ENCODE measurements at regions not wholly inside any gene's neighbourhood (a gene's known extent, or its start where the extent isn't known, plus 50 kb on each side); places are given as distances from the start of the nearest gene placed in this dataset.

DNA sequence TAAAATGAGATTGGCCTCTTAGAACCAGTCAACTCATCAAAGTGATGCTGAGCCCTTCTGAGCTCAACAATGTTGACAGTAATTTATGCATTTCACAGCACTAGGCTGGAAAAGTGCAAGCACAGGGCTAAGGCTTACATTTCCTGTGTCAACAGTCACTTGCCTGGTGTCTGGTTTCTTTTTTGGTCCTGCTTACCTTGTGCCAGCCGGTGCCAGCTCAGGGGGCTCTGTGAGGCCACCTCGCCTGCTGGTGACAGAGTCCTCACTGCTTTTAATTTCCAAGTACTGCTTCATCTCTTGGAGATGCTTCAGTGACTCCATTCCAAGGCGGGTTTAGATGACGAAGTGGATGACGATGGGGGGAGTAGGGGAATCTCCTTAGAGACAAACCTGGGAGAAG is 53.1 kb upstream of the KCNA1 start:
- TF ChIP-seq CTBP1 (IDR thresholded peaks at IDR 0.05; ENCODE audit: borderline replicate concordance) (no peak), ELF4 (IDR thresholded peaks at IDR 0.05) (no peak), BHLHE40 (IDR thresholded peaks at IDR 0.05; ENCODE audit: borderline replicate concordance) (no peak), NFRKB (IDR thresholded peaks at IDR 0.05) (no peak), ARNT (IDR thresholded peaks at IDR 0.05) (no peak), SP1 (IDR thresholded peaks at IDR 0.05) (no peak), HDGF (IDR thresholded peaks at IDR 0.05; ENCODE audit: borderline replicate concordance) (no peak), ZNF384 (IDR thresholded peaks at IDR 0.05) (no peak), FOXA1 (IDR thresholded peaks at IDR 0.05) (no peak), FOXM1 (IDR thresholded peaks at IDR 0.05; ENCODE audit: borderline replicate concordance) (no peak), FOXK2 (IDR thresholded peaks at IDR 0.05) (no peak), SUZ12 (IDR thresholded peaks at IDR 0.05) (no peak), TARDBP (IDR thresholded peaks at IDR 0.05) (no peak)
